ENCODE measurements at regions not wholly inside any gene's neighbourhood (a gene's known extent, or its start where the extent isn't known, plus 50 kb on each side); places are given as distances from the start of the nearest gene placed in this dataset.

- TF ChIP-seq POLR2A (IDR thresholded peaks at IDR 0.05): no peak
- TF ChIP-seq POLR2AphosphoS5 (IDR thresholded peaks at IDR 0.05): no peak
- no peak for TF ChIP-seq EP300 (IDR thresholded peaks at IDR 0.05)
Measured at GRCh38 chr9:14961372-14962068, 51.3 kb upstream of the FREM1 start.

All from sigmoid colon (tissue), 4 donors.